CD1c-positive myeloid dendritic cell (primary cell): ENCODE measurements at regions not wholly inside any gene's neighbourhood (a gene's known extent, or its start where the extent isn't known, plus 50 kb on each side); places are given as distances from the start of the nearest gene placed in this dataset.

Experiments
- DNase-seq: peaks from one replicate; pipeline ENCODE4 v3.0.0-alpha.2; 2016; ENCODE audit errors: extremely low spot score

GRCh38 chr16:55221836-55222235 is 102.2 kb upstream of the IRX6 start:
- DNase-seq = no peak

DNA sequence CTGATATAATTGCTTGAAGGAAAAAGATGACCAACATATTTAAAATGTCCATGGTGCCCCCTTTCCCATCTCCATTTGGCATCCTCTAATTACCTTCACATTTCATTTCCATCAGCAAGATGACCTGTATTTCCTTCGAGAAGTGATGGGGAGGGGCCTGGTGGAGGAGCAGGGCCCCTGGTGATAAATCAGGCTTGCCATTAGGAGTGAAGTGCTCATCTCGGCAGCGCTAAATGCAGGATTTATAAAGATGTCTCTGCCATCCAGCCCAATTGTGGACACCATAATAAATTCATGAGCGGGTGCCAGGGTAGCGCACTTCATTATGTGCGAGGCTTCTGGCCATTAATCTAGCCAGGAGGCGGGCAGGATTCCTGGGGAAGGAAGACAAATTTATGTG is 101.5 kb upstream of the IRX6 start:
- no peak for DNase-seq

DNA sequence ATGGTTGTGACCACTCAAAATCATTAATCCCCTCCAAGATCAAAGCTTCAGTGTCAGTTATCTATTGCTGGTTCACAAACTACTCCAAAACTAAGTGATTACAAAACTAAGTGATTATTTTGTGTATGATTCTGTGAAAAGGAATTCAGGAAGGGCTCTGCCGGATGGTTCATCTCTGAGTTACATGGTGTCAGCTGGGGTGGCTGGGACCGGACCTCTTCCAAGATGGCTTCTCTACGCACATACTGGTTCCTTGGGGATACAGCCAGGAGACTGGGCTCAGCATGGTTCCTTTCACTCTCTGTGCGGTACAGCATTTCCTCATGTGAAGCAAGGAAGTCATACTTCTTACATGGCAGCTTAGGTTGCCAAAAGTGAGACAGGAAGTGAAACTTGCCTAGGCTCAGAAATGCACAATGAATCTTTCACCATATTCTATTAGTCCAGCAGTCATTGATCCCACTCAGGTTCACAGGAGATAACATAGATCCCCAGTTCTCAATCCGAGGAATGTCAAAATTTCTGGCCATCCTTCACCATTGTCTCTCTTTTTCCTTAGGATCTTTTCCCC is 97.9 kb upstream of the IRX6 start:
- no peak for DNase-seq

DNA sequence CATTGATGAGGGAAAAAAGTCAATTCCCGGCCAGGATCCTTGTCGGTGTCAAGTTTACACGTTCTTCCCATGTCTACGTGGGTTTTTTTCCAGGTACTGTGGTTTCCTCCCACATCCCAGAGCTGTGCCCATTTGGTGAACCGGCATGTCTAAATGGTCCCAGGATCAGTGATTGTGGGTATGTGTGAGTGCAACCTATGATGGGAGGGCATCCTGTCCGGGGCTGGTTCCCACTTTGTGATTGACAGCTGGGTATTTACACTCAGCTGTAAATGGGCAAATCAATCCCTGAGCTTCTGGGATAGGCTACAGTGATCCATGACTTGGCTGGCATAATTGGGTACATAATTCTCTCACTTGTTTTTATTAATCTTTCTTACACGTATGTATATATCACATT is 91.2 kb upstream of the IRX6 start:
- no peak for DNase-seq

DNA sequence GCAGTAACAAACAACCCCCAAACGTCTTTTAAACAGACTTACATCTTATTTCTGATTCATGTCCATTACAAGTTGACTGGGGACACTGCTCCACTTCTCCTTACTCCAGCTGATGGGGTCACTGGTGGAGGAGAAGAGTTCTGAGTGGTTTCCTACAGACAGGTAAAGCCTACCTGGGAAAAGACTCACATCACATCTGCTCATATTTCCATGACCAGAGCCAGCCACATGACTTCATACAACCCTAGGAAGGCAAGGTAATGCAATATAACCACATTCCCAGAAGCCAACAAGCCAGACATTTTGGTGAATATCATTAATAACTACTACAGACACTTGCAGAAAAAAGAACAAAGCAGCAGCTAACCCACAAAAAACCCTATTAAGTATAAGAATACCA is 90.5 kb upstream of the IRX6 start:
- DNase-seq = no peak

DNA sequence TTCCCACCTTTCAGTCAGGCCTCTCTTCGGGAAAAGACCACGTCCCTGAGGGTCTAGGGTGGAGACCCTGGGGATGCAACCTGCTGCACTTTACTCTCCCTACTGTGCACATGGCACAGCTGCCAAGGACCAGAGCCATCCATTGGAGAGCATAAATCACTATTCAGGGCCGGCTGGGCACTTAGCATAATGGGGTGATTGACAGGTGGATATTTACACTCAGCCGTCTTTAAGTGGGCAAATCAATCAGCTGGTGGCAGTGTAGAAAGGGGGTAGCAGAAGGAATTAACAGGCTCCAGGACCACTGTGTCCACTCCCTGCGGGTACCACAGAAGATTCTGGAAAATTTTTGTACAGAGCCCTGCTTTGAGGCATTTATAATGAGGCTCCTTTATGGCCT is 87.3 kb upstream of the IRX6 start:
- no peak for DNase-seq

- no peak for DNase-seq
These were observed 84.3 kb upstream of the IRX6 start for GRCh38 chr16:55239723-55240122.

GRCh38 chr16:55240888-55241287 is 83.1 kb upstream of the IRX6 start:
- DNase-seq = no peak

DNA sequence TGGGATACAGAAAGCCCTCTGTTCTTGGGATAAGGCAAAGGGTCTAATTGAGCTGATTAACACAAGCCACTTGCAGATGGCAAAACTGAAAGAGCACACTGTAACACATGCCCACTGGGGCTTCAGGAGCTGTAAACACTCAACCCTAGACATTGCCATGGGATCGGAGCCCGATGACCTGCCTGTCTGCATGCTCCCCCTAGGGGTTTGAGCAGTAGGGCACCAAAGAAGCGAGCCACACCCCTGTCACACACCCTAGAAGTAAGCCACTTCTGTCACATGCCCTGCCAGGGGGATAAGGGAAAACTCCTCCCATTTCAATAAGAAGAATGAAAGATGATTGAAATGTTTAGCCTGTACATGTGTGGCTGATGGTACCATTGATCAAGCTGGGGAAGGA is 81.3 kb upstream of the IRX6 start:
- no peak for DNase-seq

DNA sequence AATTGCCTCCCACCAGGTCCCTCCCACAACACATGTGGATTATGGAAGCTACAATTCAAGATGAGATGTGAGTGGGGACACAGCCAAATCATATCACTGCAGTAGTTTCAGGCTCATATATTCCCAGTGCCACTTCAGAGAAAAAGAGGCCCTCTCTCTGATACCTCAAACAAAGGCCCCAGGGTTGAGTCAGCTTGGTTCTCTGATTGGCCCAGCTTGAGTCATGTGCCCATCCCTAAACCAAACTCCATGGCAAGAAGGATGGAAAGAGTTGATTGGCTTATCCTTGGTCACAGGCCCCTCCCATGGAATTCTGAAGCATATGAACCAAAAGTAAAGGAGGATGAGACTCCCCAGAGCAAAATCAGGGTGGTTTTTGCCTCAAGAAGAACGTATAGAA is 75.9 kb upstream of the IRX6 start:
- no peak for DNase-seq

- no peak for DNase-seq
These were observed 75.5 kb upstream of the IRX6 start for GRCh38 chr16:55248494-55248893.

GRCh38 chr16:55249361-55249760 is 74.6 kb upstream of the IRX6 start:
- DNase-seq = no peak

GRCh38 chr16:55249936-55250335 is 74.1 kb upstream of the IRX6 start:
- DNase-seq = no peak

DNA sequence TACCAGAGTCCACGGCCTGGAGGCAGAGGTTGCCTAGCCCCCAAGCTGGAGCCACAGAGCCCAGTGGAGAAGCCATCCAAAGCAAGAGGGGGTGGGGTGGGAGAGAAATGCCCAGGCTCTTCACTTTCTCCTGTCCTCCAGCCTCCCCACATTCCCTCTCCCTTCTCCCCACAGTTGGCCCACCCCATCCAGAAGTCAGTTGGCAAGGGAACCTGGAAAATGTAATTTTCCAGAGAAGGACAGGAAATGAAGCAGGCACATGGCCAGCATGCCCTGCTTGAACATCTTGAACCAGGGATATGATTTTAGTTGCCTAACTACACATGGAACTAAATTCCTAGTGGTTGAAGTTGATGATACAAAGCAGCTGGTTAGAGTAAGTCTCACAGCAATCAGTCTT is 73.3 kb upstream of the IRX6 start:
- DNase-seq = no peak

DNA sequence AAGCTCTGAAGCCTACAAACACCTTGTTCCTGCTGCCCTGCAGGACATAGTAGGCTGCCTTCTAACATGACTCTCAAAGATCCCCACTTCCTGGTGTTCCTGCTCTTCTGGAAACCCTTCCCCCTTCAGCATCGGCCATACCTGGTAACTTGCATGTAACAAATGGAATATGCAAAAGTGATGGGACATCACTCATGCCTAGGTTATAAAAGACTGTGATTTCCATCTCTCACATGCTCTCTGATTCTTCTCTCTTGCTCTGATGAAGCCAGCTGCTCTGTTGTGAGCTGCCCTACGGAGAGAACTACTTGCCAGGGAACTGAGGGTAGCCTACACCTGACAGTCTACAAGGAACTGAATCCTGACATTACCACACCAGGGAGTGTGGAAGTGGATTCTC is 72.9 kb upstream of the IRX6 start:
- no peak for DNase-seq

DNA sequence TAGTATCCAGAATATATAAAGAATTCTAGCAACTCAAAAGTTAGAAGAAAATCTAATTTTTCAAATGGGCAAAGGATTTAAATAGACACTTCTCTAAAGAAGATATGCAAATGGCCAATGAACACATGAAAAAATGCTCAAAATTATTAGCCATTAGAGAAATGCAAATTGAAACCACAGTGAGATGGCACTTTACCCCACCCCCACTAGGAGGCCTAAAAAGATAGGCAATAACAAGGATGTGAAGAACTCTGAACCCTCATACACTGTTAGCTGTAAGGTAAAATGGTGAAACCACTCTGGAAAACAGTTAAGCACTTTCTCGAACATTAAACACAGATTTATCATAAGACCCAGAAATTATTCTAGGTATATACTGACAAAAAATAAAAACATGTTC is 71.4 kb upstream of the IRX6 start:
- no peak for DNase-seq

GRCh38 chr16:55253987-55254386 is 70.0 kb upstream of the IRX6 start:
- DNase-seq = no peak

GRCh38 chr16:55255733-55256282 is 68.2 kb upstream of the IRX6 start:
- DNase-seq = no peak

GRCh38 chr16:55256412-55257016 is 67.5 kb upstream of the IRX6 start:
- DNase-seq = no peak

GRCh38 chr16:55257966-55258613 is 65.9 kb upstream of the IRX6 start:
- DNase-seq = peak; percentile 53

DNA sequence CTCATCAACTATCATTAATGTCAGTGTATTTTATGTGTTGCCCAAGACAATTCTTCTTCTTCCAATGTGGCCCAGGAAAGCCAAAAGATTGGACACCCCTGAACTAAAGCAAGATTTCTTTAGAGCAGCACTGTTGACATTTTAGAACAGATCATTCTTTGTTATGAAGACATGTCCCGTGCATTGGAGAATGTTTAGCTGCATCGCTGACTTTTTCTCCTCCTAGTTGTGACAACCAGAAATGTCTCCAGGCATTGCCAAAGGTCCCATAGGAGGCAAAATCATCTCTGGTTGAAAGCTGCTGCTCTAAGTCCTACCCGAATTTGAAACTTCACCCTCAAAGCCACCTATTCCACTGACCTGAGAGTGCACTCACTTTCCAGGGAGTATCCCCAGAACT is 62.7 kb upstream of the IRX6 start:
- no peak for DNase-seq

GRCh38 chr16:55263271-55264250 is 60.4 kb upstream of the IRX6 start:
- DNase-seq = no peak
